ENCODE measurements at regions not wholly inside any gene's neighbourhood (a gene's known extent, or its start where the extent isn't known, plus 50 kb on each side); places are given as distances from the start of the nearest gene placed in this dataset.

GRCh38 chr9:107068581-107068980, 205.6 kb downstream of the ZNF462 start:
- POLR2A ChIA-PET, result no interaction called here
- CTCF ChIA-PET, result no interaction called here
- Histone ChIP-seq H3K27ac (ENCODE audit: low read depth in 1 of 2, low read length in 2 of 2) (no peak overlapping the region), H3K4me1 (ENCODE audit: insufficient read depth, low read length) (no peaks in the 10 kb centered on the region), H3K27me3 (ENCODE audit: control insufficient read depth in 1 of 2, insufficient read depth in 2 of 2, low read length in 2 of 2) (no peaks in the 10 kb centered on the region), H3K9me3 (ENCODE audit: control insufficient read depth in 1 of 2, insufficient read depth in 1 of 2, low read length in 2 of 2) (no peaks in the 10 kb centered on the region), H3K36me3 (ENCODE audit: insufficient read depth, low read length) (no peaks in the 10 kb centered on the region), H3K4me3 (ENCODE audit: low read length) (no peak overlapping the region)
- Mint-ChIP-seq H3K27ac (no peak overlapping the region), H3K9me3 (no peaks in the 10 kb centered on the region), H3K4me3 (no peak overlapping the region), H3K4me1 (ENCODE audit: low read depth) (no peaks in the 10 kb centered on the region), H3K36me3 (ENCODE audit: low read depth) (no peaks in the 10 kb centered on the region), H3K27me3 (no peaks in the 10 kb centered on the region)
- TF ChIP-seq, protein P1, sequence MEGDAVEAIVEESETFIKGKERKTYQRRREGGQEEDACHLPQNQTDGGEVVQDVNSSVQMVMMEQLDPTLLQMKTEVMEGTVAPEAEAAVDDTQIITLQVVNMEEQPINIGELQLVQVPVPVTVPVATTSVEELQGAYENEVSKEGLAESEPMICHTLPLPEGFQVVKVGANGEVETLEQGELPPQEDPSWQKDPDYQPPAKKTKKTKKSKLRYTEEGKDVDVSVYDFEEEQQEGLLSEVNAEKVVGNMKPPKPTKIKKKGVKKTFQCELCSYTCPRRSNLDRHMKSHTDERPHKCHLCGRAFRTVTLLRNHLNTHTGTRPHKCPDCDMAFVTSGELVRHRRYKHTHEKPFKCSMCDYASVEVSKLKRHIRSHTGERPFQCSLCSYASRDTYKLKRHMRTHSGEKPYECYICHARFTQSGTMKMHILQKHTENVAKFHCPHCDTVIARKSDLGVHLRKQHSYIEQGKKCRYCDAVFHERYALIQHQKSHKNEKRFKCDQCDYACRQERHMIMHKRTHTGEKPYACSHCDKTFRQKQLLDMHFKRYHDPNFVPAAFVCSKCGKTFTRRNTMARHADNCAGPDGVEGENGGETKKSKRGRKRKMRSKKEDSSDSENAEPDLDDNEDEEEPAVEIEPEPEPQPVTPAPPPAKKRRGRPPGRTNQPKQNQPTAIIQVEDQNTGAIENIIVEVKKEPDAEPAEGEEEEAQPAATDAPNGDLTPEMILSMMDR (IDR thresholded peaks at IDR 0.05), result no peak
- intact Hi-C loops (cut with DNase I, micrococcal nuclease), result no loop called here
- ATAC-seq (ENCODE audit: poor library complexity) (no peak), DNase-seq (no peak)

DNA sequence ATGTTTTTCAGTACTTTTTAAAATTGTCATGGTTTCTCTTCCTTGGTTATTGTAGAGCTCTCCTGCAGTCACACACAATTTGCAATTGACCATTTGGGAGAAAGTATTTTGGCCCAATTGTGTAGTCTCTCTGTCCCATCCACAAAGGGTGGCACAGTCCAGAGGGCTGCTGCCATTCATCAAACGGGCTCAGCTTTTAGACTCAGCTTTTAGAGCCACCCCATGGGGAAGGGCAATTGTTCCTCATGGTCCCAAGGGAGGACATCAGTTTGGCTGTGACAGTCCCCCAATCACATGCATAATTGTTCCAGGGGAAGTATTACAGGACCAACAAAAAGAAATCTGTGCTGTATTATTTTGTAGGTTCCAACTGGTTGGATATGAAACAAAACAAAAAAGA, 207.6 kb downstream of the ZNF462 start:
- Mint-ChIP-seq H3K9me3 (no peaks in the 10 kb centered on the region), H3K4me1 (ENCODE audit: low read depth) (no peaks in the 10 kb centered on the region), H3K27ac (no peak overlapping the region), H3K4me3 (no peak overlapping the region), H3K27me3 (peaks cover 9% of the 10 kb centered on the region), H3K36me3 (ENCODE audit: low read depth) (no peaks in the 10 kb centered on the region)
- Histone ChIP-seq H3K4me1 (ENCODE audit: insufficient read depth, low read length) (no peaks in the 10 kb centered on the region), H3K36me3 (ENCODE audit: insufficient read depth, low read length) (no peaks in the 10 kb centered on the region), H3K27ac (ENCODE audit: low read depth in 1 of 2, low read length in 2 of 2) (no peak overlapping the region), H3K27me3 (ENCODE audit: control insufficient read depth in 1 of 2, insufficient read depth in 2 of 2, low read length in 2 of 2) (no peaks in the 10 kb centered on the region), H3K9me3 (ENCODE audit: control insufficient read depth in 1 of 2, insufficient read depth in 1 of 2, low read length in 2 of 2) (no peaks in the 10 kb centered on the region), H3K4me3 (ENCODE audit: low read length) (no peak overlapping the region)
- ATAC-seq (ENCODE audit: poor library complexity), result no peak
- intact Hi-C loops (cut with DNase I, micrococcal nuclease), result no loop called here
- TF ChIP-seq, protein P1 (IDR thresholded peaks at IDR 0.05), result no peak
- no peak for DNase-seq
- CTCF ChIA-PET, result interaction anchor here (0.6 kb wide), 1 partner anchor 14 kb away, joined by 3 read pairs; no protein-coding TSS in a partner anchor
- POLR2A ChIA-PET, result no interaction called here

DNA sequence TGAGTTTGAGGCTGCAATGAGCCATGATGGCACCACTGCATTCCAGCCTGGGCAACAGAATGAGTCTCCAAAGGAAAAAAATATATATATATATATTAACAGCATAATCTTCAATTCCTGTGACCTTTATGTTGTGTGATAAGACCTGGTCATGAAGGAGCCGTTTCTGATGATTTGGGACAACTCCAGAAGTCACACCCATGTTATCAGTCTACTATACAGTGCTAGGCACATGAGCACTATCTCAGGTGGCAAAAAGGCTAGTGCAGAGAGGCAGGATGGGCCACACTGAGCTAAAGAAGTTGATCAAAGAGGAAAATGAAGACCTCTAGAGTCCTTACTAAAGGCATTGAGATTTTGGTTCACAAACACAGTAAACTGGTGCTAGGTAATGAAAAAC, 205.0 kb upstream of the RAD23B start:
- CTCF ChIA-PET, result no interaction called here
- Histone ChIP-seq H3K27me3 (ENCODE audit: control insufficient read depth in 1 of 2, insufficient read depth in 2 of 2, low read length in 2 of 2) (no peaks in the 10 kb centered on the region), H3K36me3 (ENCODE audit: insufficient read depth, low read length) (no peaks in the 10 kb centered on the region), H3K4me3 (ENCODE audit: low read length) (no peak overlapping the region), H3K9me3 (ENCODE audit: control insufficient read depth in 1 of 2, insufficient read depth in 1 of 2, low read length in 2 of 2) (no peaks in the 10 kb centered on the region), H3K27ac (ENCODE audit: low read depth in 1 of 2, low read length in 2 of 2) (no peak overlapping the region), H3K4me1 (ENCODE audit: insufficient read depth, low read length) (no peaks in the 10 kb centered on the region)
- POLR2A ChIA-PET, result no interaction called here
- no peaks in the 10 kb centered on the region for H3K9me3 Mint-ChIP-seq
- no peak overlapping the region for H3K27ac Mint-ChIP-seq
- ATAC-seq (ENCODE audit: poor library complexity) (no peak), DNase-seq (no peak)
- H3K4me1 Mint-ChIP-seq (ENCODE audit: low read depth), result no peaks in the 10 kb centered on the region
- H3K27me3 Mint-ChIP-seq, result peaks cover 9% of the 10 kb centered on the region
- intact Hi-C loops (cut with DNase I, micrococcal nuclease), result no loop called here
- no peaks in the 10 kb centered on the region for H3K36me3 Mint-ChIP-seq (ENCODE audit: low read depth)
- TF ChIP-seq, protein P1 (IDR thresholded peaks at IDR 0.05), result no peak
- no peak overlapping the region for H3K4me3 Mint-ChIP-seq
